Fibroblast of lung (primary cell): ENCODE measurements at regions not wholly inside any gene's neighbourhood (a gene's known extent, or its start where the extent isn't known, plus 50 kb on each side); places are given as distances from the start of the nearest gene placed in this dataset.

Experiments
- DNase-seq, 2 donors: peaks; one replicate each; pipeline versions ENCODE4 v3.0.0 to v3.0.0-alpha.2; 2010; ENCODE audit warnings: low read depth in 2 of 2
- H2AFZ ChIP-seq: 2 replicates; pipeline ENCODE4 v1.5.1; 2012; ENCODE audit warnings: low read length, control low read depth, inconsistent platforms
- H3K27ac ChIP-seq: 2 replicates; pipeline ENCODE4 v1.5.1; 2011; ENCODE audit warnings: low read length, control low read depth; ENCODE audit not compliant: insufficient read depth
- H3K27me3 ChIP-seq: 2 replicates; pipeline ENCODE4 v1.5.1; 2011; ENCODE audit warnings: mild to moderate bottlenecking, low read length; ENCODE audit not compliant: control insufficient read depth, insufficient read depth
- H3K36me3 ChIP-seq: 2 replicates; pipeline ENCODE4 v1.5.1; 2011; ENCODE audit warnings: low read length; ENCODE audit not compliant: control insufficient read depth, insufficient read depth
- H3K4me1 ChIP-seq: 2 replicates; pipeline ENCODE4 v1.5.1; 2011; ENCODE audit warnings: low read length; ENCODE audit not compliant: control insufficient read depth, insufficient read depth; ENCODE audit errors: extremely low read depth
- H3K4me2 ChIP-seq: 2 replicates; pipeline ENCODE4 v1.5.1; 2011; ENCODE audit warnings: low read length, control low read depth; ENCODE audit not compliant: insufficient read depth; ENCODE audit errors: extremely low read depth
- H3K4me3 ChIP-seq, 4 experiments: fragments of 200-600 bp in 1 of 4; sonication (generic) in 1 of 4; replicated peaks in 1 of 4; 2 replicates each; pipeline ENCODE4 v1.5.1; 2011 to 2016; ENCODE audit warnings: low read length in 4 of 4, low read depth in 3 of 4, mild to moderate bottlenecking in 3 of 4, control low read depth in 2 of 4, inconsistent platforms in 1 of 4, mixed read lengths in 1 of 4; ENCODE audit not compliant: insufficient read depth in 1 of 4; ENCODE audit errors: control extremely low read depth in 1 of 4
- H3K79me2 ChIP-seq: 2 replicates; pipeline ENCODE4 v1.5.1; 2012; ENCODE audit warnings: mild to moderate bottlenecking, low read length, inconsistent platforms; ENCODE audit not compliant: control insufficient read depth, insufficient read depth
- H3K9ac ChIP-seq: 2 replicates; pipeline ENCODE4 v1.5.1; 2011; ENCODE audit warnings: mild to moderate bottlenecking, low read length, control low read depth; ENCODE audit not compliant: insufficient read depth
- H3K9me3 ChIP-seq: 2 replicates; pipeline ENCODE4 v1.5.1; 2012; ENCODE audit warnings: low read depth, low read length; ENCODE audit not compliant: control insufficient read depth, insufficient read depth
- H4K20me1 ChIP-seq: 2 replicates; pipeline ENCODE4 v1.5.1; 2011; ENCODE audit warnings: low read length; ENCODE audit not compliant: control insufficient read depth, insufficient read depth; ENCODE audit errors: extremely low read depth
- CTCF ChIP-seq, 2 donors: IDR thresholded peaks in 1 of 2; conservative IDR thresholded peaks in 1 of 2; 1 replicate in 1 of 2; 2 replicates in 1 of 2; pipeline ENCODE4 v1.5.1; 2011 to 2012; ENCODE audit warnings: low read length in 2 of 2, control low read depth in 1 of 2, inconsistent platforms in 1 of 2, low read depth in 1 of 2, mild to moderate bottlenecking in 1 of 2
- EZH2 ChIP-seq: IDR thresholded peaks from 2 replicates; pipeline ENCODE4 v1.5.1; 2012; ENCODE audit warnings: low read length, control low read depth, mild to moderate bottlenecking; ENCODE audit errors: missing control alignments

GRCh38 chr4:175540151-175540550, 271.9 kb downstream of the GPM6A start:
- no peak for TF ChIP-seq EZH2
- TF ChIP-seq CTCF (conservative IDR thresholded peaks at IDR 0.05 in 1 of 2, IDR thresholded peaks at IDR 0.05 in 1 of 2; ENCODE audit: low read depth in 1 of 2, low read length in 2 of 2): no peak
- Histone ChIP-seq H3K4me3 (no peak overlapping the region), H3K36me3 (no peaks in the 10 kb centered on the region), H3K9ac (no peak overlapping the region), H3K79me2 (no peaks in the 10 kb centered on the region), H3K27ac (no peak overlapping the region), H3K4me2 (no peak overlapping the region), H3K9me3 (no peaks in the 10 kb centered on the region), H4K20me1 (no peaks in the 10 kb centered on the region), H3K4me1 (no peaks in the 10 kb centered on the region), H2AFZ (no peak overlapping the region), H3K27me3 (no peaks in the 10 kb centered on the region)
- DNase-seq: no peak

GRCh38 chr4:175540732-175541131, 271.3 kb downstream of the GPM6A start:
- DNase-seq: no peak
- TF ChIP-seq EZH2 (no peak), CTCF (conservative IDR thresholded peaks at IDR 0.05 in 1 of 2, IDR thresholded peaks at IDR 0.05 in 1 of 2; ENCODE audit: low read depth in 1 of 2, low read length in 2 of 2) (no peak)
- no peak overlapping the region for H3K4me2 ChIP-seq
- H3K36me3 ChIP-seq: no peaks in the 10 kb centered on the region
- H3K27me3 ChIP-seq: no peaks in the 10 kb centered on the region
- no peaks in the 10 kb centered on the region for H3K4me1 ChIP-seq
- H3K9ac ChIP-seq: no peak overlapping the region
- H3K9me3 ChIP-seq: no peaks in the 10 kb centered on the region
- no peak overlapping the region for H3K4me3 ChIP-seq
- no peak overlapping the region for H2AFZ ChIP-seq
- H4K20me1 ChIP-seq: no peaks in the 10 kb centered on the region
- H3K79me2 ChIP-seq: no peaks in the 10 kb centered on the region
- no peak overlapping the region for H3K27ac ChIP-seq

GRCh38 chr4:175542786-175543185, 269.3 kb downstream of the GPM6A start:
- no peaks in the 10 kb centered on the region for H4K20me1 ChIP-seq
- no peak overlapping the region for H3K4me2 ChIP-seq
- no peaks in the 10 kb centered on the region for H3K27me3 ChIP-seq
- DNase-seq: peak in 1 of 2 donors; percentile 5
- H3K36me3 ChIP-seq: no peaks in the 10 kb centered on the region
- no peak overlapping the region for H3K9ac ChIP-seq
- H3K9me3 ChIP-seq: no peaks in the 10 kb centered on the region
- no peak overlapping the region for H2AFZ ChIP-seq
- H3K27ac ChIP-seq: no peak overlapping the region
- no peak overlapping the region for H3K4me3 ChIP-seq
- H3K79me2 ChIP-seq: no peaks in the 10 kb centered on the region
- TF ChIP-seq CTCF (conservative IDR thresholded peaks at IDR 0.05 in 1 of 2, IDR thresholded peaks at IDR 0.05 in 1 of 2; ENCODE audit: low read depth in 1 of 2, low read length in 2 of 2) (no peak), EZH2 (no peak)
- no peaks in the 10 kb centered on the region for H3K4me1 ChIP-seq
